ENCODE measurements at regions not wholly inside any gene's neighbourhood (a gene's known extent, or its start where the extent isn't known, plus 50 kb on each side); places are given as distances from the start of the nearest gene placed in this dataset.
A peak's percentile ranks its signal among the peaks of the same experiment; 100 is the strongest.

GRCh38 chr6:21694168-21694567 is 100.6 kb downstream of the SOX4 start:
- ChIA-PET POLR2A (interaction anchor here (0.7 to 1.0 kb wide), 2 partner anchors 31 to 1950 kb away, joined by 3 read pairs; no protein-coding TSS in a partner anchor), CTCF (ENCODE audit: unreplicated experiment) (no interaction called here)
- no TSS peak for BruUV-seq (replicated peaks)
- no peak overlapping the region for H3K4me2 ChIP-seq (ENCODE audit: low read length)
- H3K36me3 ChIP-seq (ENCODE audit: insufficient read depth, low read length): no peaks in the 10 kb centered on the region
- no peaks in the 10 kb centered on the region for H3K4me1 ChIP-seq (ENCODE audit: insufficient read depth, low read length, poor library complexity, severe bottlenecking)
- no peak for TF ChIP-seq EZH2phosphoT487 (IDR thresholded peaks at IDR 0.05; ENCODE audit: borderline replicate concordance, low read depth, low read length)
- TF ChIP-seq CTCF (conservative IDR thresholded peaks at IDR 0.05; ENCODE audit: low read length): no peak
- no peak overlapping the region for H3K27ac ChIP-seq (ENCODE audit: low read depth, low read length, poor library complexity, severe bottlenecking)
- DNase-seq (ENCODE audit: low spot score): no peak
- no peaks in the 10 kb centered on the region for H4K20me1 ChIP-seq (ENCODE audit: insufficient read depth, low read length)
- no peaks in the 10 kb centered on the region for H3K79me2 ChIP-seq (ENCODE audit: insufficient read depth, low read depth, low read length)
- no peak overlapping the region for H2AFZ ChIP-seq (ENCODE audit: low read length)
- intact Hi-C loops (cut with micrococcal nuclease; ENCODE audit: unreplicated experiment): no loop called here
- H3K9me3 ChIP-seq (ENCODE audit: low read length): no peaks in the 10 kb centered on the region
- no peak overlapping the region for H3K4me3 ChIP-seq (ENCODE audit: low read depth, low read length, poor library complexity, severe bottlenecking)
- no peaks in the 10 kb centered on the region for H3K9me2 ChIP-seq (ENCODE audit: insufficient read depth, low read length)

GRCh38 chr6:21707524-21708319 is 114.2 kb downstream of the SOX4 start:
- intact Hi-C loops (cut with micrococcal nuclease; ENCODE audit: unreplicated experiment): no loop called here
- 0 out of 2 replicates have a peak overlapping the region, but pooled peaks have one; percentile 26 for H2AFZ ChIP-seq (ENCODE audit: low read length)
- H3K4me2 ChIP-seq (ENCODE audit: low read length): no peak overlapping the region

More at GRCh38 chr6:21707524-21708319, 114.2 kb downstream of the SOX4 start:
- Histone ChIP-seq H3K4me1 (ENCODE audit: insufficient read depth, low read length, poor library complexity, severe bottlenecking) (peaks cover 4% of the 10 kb centered on the region), H4K20me1 (ENCODE audit: insufficient read depth, low read length) (no peaks in the 10 kb centered on the region), H3K79me2 (ENCODE audit: insufficient read depth, low read depth, low read length) (no peaks in the 10 kb centered on the region), H3K27ac (ENCODE audit: low read depth, low read length, poor library complexity, severe bottlenecking) (no peak overlapping the region), H3K36me3 (ENCODE audit: insufficient read depth, low read length) (no peaks in the 10 kb centered on the region), H3K9me3 (ENCODE audit: low read length) (no peaks in the 10 kb centered on the region), H3K4me3 (ENCODE audit: low read depth, low read length, poor library complexity, severe bottlenecking) (no peak overlapping the region), H3K9me2 (ENCODE audit: insufficient read depth, low read length) (no peaks in the 10 kb centered on the region)
- no peak for DNase-seq (ENCODE audit: low spot score)
- CTCF ChIA-PET (ENCODE audit: unreplicated experiment): no interaction called here
- TF ChIP-seq EZH2phosphoT487 (IDR thresholded peaks at IDR 0.05; ENCODE audit: borderline replicate concordance, low read depth, low read length) (no peak), CTCF (conservative IDR thresholded peaks at IDR 0.05; ENCODE audit: low read length) (no peak)
- BruUV-seq (replicated peaks): no TSS peak
- POLR2A ChIA-PET: interaction anchor here (0.6 kb wide), 3 partner anchors 17 to 682 kb away, joined by 3 to 4 read pairs (median 3); partner anchors contain the start of gene SOX4
